PC-3 (cell line): ENCODE measurements at regions not wholly inside any gene's neighbourhood (a gene's known extent, or its start where the extent isn't known, plus 50 kb on each side); places are given as distances from the start of the nearest gene placed in this dataset.
"Not testable (repeated sequence)": the region's sequence is repeated elsewhere in the genome, so short reads cannot be mapped to it uniquely, and the experiment has no call there.

Experiments used
- ATAC-seq: fragments of 200-7000 bp; cut with Tn5 transposase; 2 replicates; pipeline ENCODE4 v1.9.1; 2020; ENCODE audit warnings: mild to moderate bottlenecking, moderate library complexity
- BruUV-seq: library from RNA; stranded (reverse); fragments of 400-500 nt; replicated peaks from 2 replicates; lab custom pipeline; 2021; lab: Mats Ljungman, UMichigan
- CTCF ChIA-PET: fragments of 300-600 bp; sonication (Branson Sonifier 250); formaldehyde crosslinking; loops from one replicate; lab custom pipeline; 2022; ENCODE audit warnings: antibody characterized with exemption; lab: Charles Lee
- POLR2A ChIA-PET: fragments of 300-600 bp; sonication (Branson Sonifier 250); formaldehyde crosslinking; loops from one replicate; lab custom pipeline; 2022; ENCODE audit warnings: antibody characterized with exemption; ENCODE audit not compliant: unreplicated experiment; lab: Charles Lee
- DNase-seq: peaks from one replicate; pipeline ENCODE4 v3.0.0-alpha.2; 2015
- H2AFZ ChIP-seq: fragments of 300-600 bp; sonication (generic); 2 replicates; pipeline ENCODE4 v1.6.0; 2016; ENCODE audit warnings: antibody characterized with exemption, low read length
- H3F3A ChIP-seq: fragments of 300-600 bp; sonication (generic); one replicate; pipeline ENCODE4 v1.6.0; 2017; ENCODE audit warnings: antibody characterized with exemption, low read length, control low read depth, mild to moderate bottlenecking; ENCODE audit not compliant: unreplicated experiment
- H3K27ac ChIP-seq: fragments of 300-600 bp; sonication (generic); 2 replicates; pipeline ENCODE4 v1.5.1; 2016; ENCODE audit warnings: mild to moderate bottlenecking, low read length
- H3K27me3 ChIP-seq: fragments of 300-600 bp; sonication (generic); 2 replicates; pipeline ENCODE4 v1.6.1; 2016; ENCODE audit warnings: low read length, mixed read lengths
- H3K36me3 ChIP-seq: fragments of 300-600 bp; sonication (generic); 2 replicates; pipeline ENCODE4 v1.6.1; 2016; ENCODE audit warnings: low read depth, mixed run types, low read length, mixed read lengths
- H3K4me1 ChIP-seq: fragments of 300-600 bp; sonication (generic); 2 replicates; pipeline ENCODE4 v1.5.1; 2016; ENCODE audit warnings: low read length; ENCODE audit not compliant: insufficient read depth
- H3K4me2 ChIP-seq: fragments of 300-600 bp; sonication (generic); 2 replicates; pipeline ENCODE4 v1.6.0; 2016; ENCODE audit warnings: low read length
- H3K4me3 ChIP-seq: fragments of 300-600 bp; sonication (generic); 2 replicates; pipeline ENCODE4 v1.5.1; 2016; ENCODE audit warnings: mild to moderate bottlenecking, low read length, mixed read lengths
- H3K79me2 ChIP-seq: fragments of 300-600 bp; sonication (generic); 2 replicates; pipeline ENCODE4 v1.6.1; 2017; ENCODE audit warnings: low read length, mixed read lengths
- H3K9ac ChIP-seq: fragments of 300-600 bp; sonication (generic); 2 replicates; pipeline ENCODE4 v1.6.0; 2016; ENCODE audit warnings: mild to moderate bottlenecking, low read length
- H3K9me2 ChIP-seq: fragments of 300-600 bp; sonication (generic); replicated peaks from 2 replicates; pipeline ENCODE4 v1.6.1; 2016; ENCODE audit warnings: mixed run types, low read length, mixed read lengths
- H3K9me3 ChIP-seq: fragments of 300-600 bp; sonication (generic); 2 replicates; pipeline ENCODE4 v1.6.1; 2016; ENCODE audit warnings: low read length, mixed read lengths
- H4K20me1 ChIP-seq: fragments of 300-600 bp; sonication (generic); 2 replicates; pipeline ENCODE4 v1.6.1; 2016; ENCODE audit warnings: low read length, mixed read lengths
- intact Hi-C: fragments of 100-400 bp; cut with micrococcal nuclease; formaldehyde crosslinking; loops from 2 replicates; pipeline ENCODE4 v1.9.0; 2023

DNA sequence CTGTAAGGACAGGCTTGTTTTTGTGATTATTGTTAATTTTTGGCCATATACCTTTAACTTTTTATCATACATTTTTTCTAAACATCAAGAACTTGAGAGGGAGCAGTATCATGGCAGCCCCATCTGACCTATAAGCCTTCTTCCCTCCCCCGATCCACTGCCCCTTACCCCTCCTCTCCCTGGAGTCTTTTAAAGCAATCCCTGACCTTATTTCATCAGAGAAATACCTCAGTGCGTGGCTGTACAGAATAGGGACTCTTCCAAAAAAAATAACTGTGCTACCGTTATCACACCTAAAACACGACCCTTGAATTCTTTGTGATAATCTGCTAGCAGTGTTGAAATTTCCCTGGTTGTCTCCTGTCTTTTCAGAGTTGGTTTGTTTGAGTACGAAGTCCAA, 4448.7 kb upstream of the TPTE start:
- POLR2A ChIA-PET, H3K27ac ChIP-seq, H4K20me1 ChIP-seq, H3K27me3 ChIP-seq, H3K9me3 ChIP-seq, H3K4me3 ChIP-seq, intact Hi-C loops, H3K36me3 ChIP-seq, H3K79me2 ChIP-seq, BruUV-seq, H3K9ac ChIP-seq, DNase-seq, H2AFZ ChIP-seq, H3K4me1 ChIP-seq, H3F3A ChIP-seq, CTCF ChIA-PET, H3K4me2 ChIP-seq, ATAC-seq, H3K9me2 ChIP-seq: not testable (repeated sequence)

DNA sequence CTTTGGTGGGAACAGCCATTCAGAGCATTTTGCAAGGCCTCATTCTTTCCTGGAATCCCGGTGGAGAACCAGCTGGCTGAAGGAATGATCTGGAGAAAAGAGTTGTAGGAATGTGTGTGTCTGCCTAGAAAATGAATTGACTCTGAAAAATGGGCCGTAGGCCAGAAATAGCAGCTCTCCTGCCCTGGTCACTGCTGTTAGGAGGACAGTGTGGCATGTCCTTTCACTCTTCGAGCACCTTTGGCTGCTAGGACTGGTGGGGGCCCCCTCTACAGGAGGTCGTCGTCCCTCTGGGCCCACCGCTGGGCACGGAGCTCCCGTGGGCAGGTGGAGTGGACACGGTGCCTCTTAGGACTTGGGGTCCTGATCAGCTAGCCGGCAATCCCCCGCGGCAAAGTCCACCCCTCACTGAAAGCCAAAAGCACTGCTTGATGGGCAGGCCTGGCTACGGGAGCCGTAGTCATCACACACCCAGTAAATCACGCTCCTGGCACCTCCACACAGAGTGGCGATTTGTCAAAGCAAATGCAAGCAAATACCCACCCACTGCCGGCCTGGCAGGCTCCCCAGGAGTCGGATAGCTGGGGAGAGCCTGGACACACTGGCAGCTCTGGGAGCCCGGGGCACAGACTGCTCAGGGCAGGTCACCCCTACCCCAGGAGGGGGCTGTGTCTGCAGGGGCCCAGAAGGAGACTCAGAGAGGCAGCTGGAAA, 4447.2 kb upstream of the TPTE start:
- H3K4me1 ChIP-seq, H3K36me3 ChIP-seq, BruUV-seq, H3K27me3 ChIP-seq, H3K4me3 ChIP-seq, H3K4me2 ChIP-seq, H3K27ac ChIP-seq, H3K9me2 ChIP-seq, POLR2A ChIA-PET, H2AFZ ChIP-seq, DNase-seq, H3F3A ChIP-seq, H3K9me3 ChIP-seq, H3K9ac ChIP-seq, H4K20me1 ChIP-seq, intact Hi-C loops, CTCF ChIA-PET, H3K79me2 ChIP-seq: not testable (repeated sequence)
- ATAC-seq: peak; percentile 77

DNA sequence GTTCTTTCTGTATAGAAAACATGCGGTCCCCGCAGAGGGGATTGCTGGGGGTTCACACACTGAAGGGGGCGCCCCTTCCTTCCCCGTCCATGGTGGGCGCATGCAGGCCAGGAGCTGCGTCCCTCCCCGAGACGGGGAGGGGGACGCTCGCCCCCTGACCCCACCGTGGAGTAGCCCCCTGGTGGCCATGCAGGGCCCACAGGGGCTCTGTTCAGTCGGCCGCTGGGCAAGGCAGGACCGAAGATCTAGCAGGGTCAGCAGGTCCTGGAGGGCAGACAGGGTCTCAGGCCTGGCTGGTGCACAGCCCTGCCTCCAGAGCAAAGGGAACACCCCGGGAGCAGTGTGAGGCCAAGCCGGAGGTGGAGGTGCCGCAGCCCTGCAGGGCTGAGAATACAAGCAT, 4446.4 kb upstream of the TPTE start:
- H3K9ac ChIP-seq, H3K79me2 ChIP-seq, H3K4me2 ChIP-seq, H4K20me1 ChIP-seq, POLR2A ChIA-PET, H3K27me3 ChIP-seq, CTCF ChIA-PET, intact Hi-C loops, H3F3A ChIP-seq, H3K9me2 ChIP-seq, DNase-seq, H2AFZ ChIP-seq, BruUV-seq, H3K27ac ChIP-seq, ATAC-seq, H3K4me3 ChIP-seq, H3K36me3 ChIP-seq, H3K4me1 ChIP-seq, H3K9me3 ChIP-seq: not testable (repeated sequence)

DNA sequence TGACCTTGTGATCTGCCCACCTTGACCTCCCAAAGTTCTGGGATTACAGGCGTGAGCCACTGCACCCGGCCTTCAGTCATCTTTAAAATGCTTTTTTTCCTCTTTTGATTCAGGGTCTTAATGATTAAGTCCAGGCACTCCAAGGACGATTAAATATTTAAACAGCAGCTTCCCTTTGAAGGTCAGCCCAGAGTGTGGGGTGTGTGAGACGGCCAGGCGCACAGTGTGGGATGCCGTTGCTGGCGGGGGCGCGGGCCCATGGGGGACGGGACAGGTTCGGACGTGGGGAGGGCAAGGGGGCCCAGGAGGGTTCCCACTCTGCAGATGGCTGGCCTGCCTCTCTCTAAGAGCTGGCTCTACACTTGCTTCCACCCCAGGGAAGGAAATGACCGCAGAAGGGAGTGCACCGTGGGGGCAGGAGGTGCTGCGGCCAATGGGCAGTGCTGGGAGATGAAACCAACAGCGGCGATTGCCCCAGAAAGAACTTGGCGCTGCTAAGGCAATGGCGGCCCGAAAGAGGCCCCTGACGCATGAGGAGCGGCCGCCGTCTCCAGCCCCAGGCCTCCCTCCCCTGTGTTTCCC, 4445.7 kb upstream of the TPTE start:
- CTCF ChIA-PET, BruUV-seq: not testable (repeated sequence)

DNA sequence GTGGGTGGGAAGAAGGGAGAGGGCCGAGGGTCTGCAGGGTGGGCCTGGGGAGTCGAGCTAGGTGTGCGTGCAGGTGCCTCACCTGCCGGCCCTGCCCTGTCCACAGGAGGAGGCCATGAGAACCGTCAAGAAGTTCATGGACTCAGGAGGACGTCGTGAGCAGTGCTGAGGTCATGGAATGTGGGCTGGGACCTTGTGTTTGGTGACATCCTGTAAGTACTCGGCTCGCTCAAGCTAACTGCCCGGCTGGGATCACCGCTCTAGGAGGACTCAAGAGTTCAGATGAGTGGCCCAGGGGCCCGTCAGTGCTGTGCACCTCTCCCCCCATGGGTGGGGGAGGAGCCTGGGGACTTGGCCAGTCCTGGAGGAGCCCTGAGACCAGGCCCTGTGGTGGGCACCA, 4444.0 kb upstream of the TPTE start:
- DNase-seq, H3K4me1 ChIP-seq, H3K4me2 ChIP-seq, H3K36me3 ChIP-seq, H3K9me3 ChIP-seq, H4K20me1 ChIP-seq, H3K4me3 ChIP-seq, H3K9ac ChIP-seq, ATAC-seq, H2AFZ ChIP-seq, POLR2A ChIA-PET, H3K79me2 ChIP-seq, H3K27me3 ChIP-seq, intact Hi-C loops, H3F3A ChIP-seq, H3K9me2 ChIP-seq, H3K27ac ChIP-seq, CTCF ChIA-PET, BruUV-seq: not testable (repeated sequence)

More for the DNA sequence above, 4445.7 kb upstream of the TPTE start:
- H3K9me3 ChIP-seq, H2AFZ ChIP-seq, DNase-seq, H3K36me3 ChIP-seq, intact Hi-C loops, H3K27ac ChIP-seq, H3F3A ChIP-seq, H3K4me3 ChIP-seq, H3K4me1 ChIP-seq, H3K79me2 ChIP-seq, H3K9me2 ChIP-seq, H3K4me2 ChIP-seq, POLR2A ChIA-PET, H3K27me3 ChIP-seq, H4K20me1 ChIP-seq, H3K9ac ChIP-seq, ATAC-seq: not testable (repeated sequence)

DNA sequence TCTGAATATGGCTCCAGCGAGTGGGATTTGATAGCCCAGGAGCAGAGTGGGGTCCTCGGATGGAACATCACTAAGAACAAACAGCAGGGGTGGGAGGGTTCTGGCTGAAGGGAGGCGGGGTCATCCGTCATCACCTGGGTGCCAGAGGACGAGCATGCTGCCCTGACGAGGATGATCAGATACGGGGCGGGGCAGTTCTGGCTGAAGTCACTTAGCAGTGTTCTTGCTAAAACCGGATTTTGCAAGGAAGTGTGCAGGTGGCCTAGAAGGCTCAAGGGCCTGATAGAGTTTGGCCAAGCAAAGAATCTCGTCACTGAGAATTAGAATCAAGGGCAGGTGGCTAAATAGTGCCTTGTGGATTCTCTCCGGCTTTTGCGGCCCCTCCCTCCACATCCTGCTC, 4442.5 kb upstream of the TPTE start:
- ATAC-seq, H4K20me1 ChIP-seq, POLR2A ChIA-PET, intact Hi-C loops, BruUV-seq, H3K9me2 ChIP-seq, H3K36me3 ChIP-seq, DNase-seq, H3K9ac ChIP-seq, H3K4me1 ChIP-seq, H3K27ac ChIP-seq, H3K27me3 ChIP-seq, H3F3A ChIP-seq, H3K4me2 ChIP-seq, H2AFZ ChIP-seq, H3K9me3 ChIP-seq, H3K4me3 ChIP-seq, CTCF ChIA-PET, H3K79me2 ChIP-seq: not testable (repeated sequence)
